Mucosa of descending colon (tissue), 3 donors: ENCODE measurements at regions not wholly inside any gene's neighbourhood (a gene's known extent, or its start where the extent isn't known, plus 50 kb on each side); places are given as distances from the start of the nearest gene placed in this dataset.

ENCODE experiments used
- ATAC-seq: fragments of 200-7000 bp; cut with Tn5 transposase; one replicate; pipeline ENCODE4 v1.9.1; 2020; ENCODE audit warnings: mild to moderate bottlenecking, moderate library complexity
- DNase-seq, 3 donors: peaks; one replicate each; pipeline ENCODE4 v3.0.0-alpha.2; 2020
- H3K36me3 ChIP-seq: fragments of 200-600 bp; one replicate; pipeline ENCODE4 v1.8.0; 2021; ENCODE audit warnings: low read depth, mild to moderate bottlenecking
- H3K4me1 ChIP-seq: fragments of 200-600 bp; one replicate; pipeline ENCODE4 v1.8.0; 2021; ENCODE audit warnings: low read depth, mild to moderate bottlenecking
- H3K4me3 ChIP-seq: fragments of 200-600 bp; one replicate; pipeline ENCODE4 v1.8.0; 2021; ENCODE audit warnings: mild to moderate bottlenecking
- H3K9me3 ChIP-seq: fragments of 200-600 bp; one replicate; pipeline ENCODE4 v1.8.0; 2021; ENCODE audit warnings: mild to moderate bottlenecking
- CTCF ChIP-seq: fragments of 200-600 bp; IDR thresholded peaks from one replicate; pipeline ENCODE4 v1.8.0; 2022; ENCODE audit warnings: antibody characterized with exemption, mild to moderate bottlenecking
- intact Hi-C, 2 donors: fragments of 100-400 bp; cut with DNase I in 1 of 2; cut with micrococcal nuclease in 1 of 2; formaldehyde crosslinking; loops; one replicate each; pipeline versions ENCODE4 v1.11.0 to v1.11.1; 2022; cut with DNase I, micrococcal nuclease
- donor health status: DM: no; HTN: no; CAD: no; lungs with moderate emphysema.
- donor health status: DM: no; HTN: no; CAD: no.
- donor health status: DM: no; HTN: yes; CAD: no.

- no peak for TF ChIP-seq CTCF
- no peak for ATAC-seq
- intact Hi-C loops, result no loop called here
Observed at GRCh38 chr5:96609369-96609768, 52.8 kb upstream of the CAST start.

GRCh38 chr5:96610747-96611146 lies 51.4 kb upstream of the CAST start:
- TF ChIP-seq CTCF, result no peak
- Histone ChIP-seq H3K4me3 (no peak overlapping the region), H3K9me3 (no peaks in the 10 kb centered on the region), H3K36me3 (no peaks in the 10 kb centered on the region), H3K4me1 (no peaks in the 10 kb centered on the region)
- DNase-seq (no peak), ATAC-seq (no peak)
- intact Hi-C loops, result loop anchor here in 1 of 2 donors (10.0 kb wide), 1 partner anchor 74 kb away; no protein-coding TSS in a partner anchor

More at GRCh38 chr5:96609369-96609768, 52.8 kb upstream of the CAST start:
- Histone ChIP-seq H3K4me3 (no peak overlapping the region), H3K4me1 (no peaks in the 10 kb centered on the region), H3K9me3 (no peaks in the 10 kb centered on the region), H3K36me3 (no peaks in the 10 kb centered on the region)
- no peak for DNase-seq

GRCh38 chr5:96611946-96612345 lies 50.2 kb upstream of the CAST start:
- TF ChIP-seq CTCF, result no peak
- Histone ChIP-seq H3K9me3 (no peaks in the 10 kb centered on the region), H3K4me3 (no peak overlapping the region), H3K36me3 (no peaks in the 10 kb centered on the region), H3K4me1 (no peaks in the 10 kb centered on the region)
- DNase-seq (no peak), ATAC-seq (no peak)
- intact Hi-C loops, result loop anchor here in 1 of 2 donors (10.0 kb wide), 1 partner anchor 73 kb away; no protein-coding TSS in a partner anchor
